GM12878 (cell line): ENCODE measurements at regions not wholly inside any gene's neighbourhood (a gene's known extent, or its start where the extent isn't known, plus 50 kb on each side); places are given as distances from the start of the nearest gene placed in this dataset.

ENCODE experiments used
- ATAC-seq: fragments of 200-7000 bp; cut with Tn5 transposase; 3 replicates; pipeline ENCODE4 v1.9.1; 2020; ENCODE audit warnings: mild to moderate bottlenecking, moderate library complexity
- BruUV-seq: library from RNA; stranded (reverse); fragments of 400-500 nt; replicated peaks from 2 replicates; lab custom pipeline; 2021; lab: Mats Ljungman, UMichigan
- CTCF ChIA-PET: fragments of 300-600 bp; sonication (Branson Sonifier 250); formaldehyde crosslinking; extraction: SDS; loops from one replicate; lab custom pipeline; 2021; ENCODE audit warnings: inconsistent platforms; lab: Yijun Ruan, JAX
- POLR2A ChIA-PET: fragments of 350-600 bp; formaldehyde crosslinking; extraction: SDS; loops from one replicate; lab custom pipeline; 2021; ENCODE audit warnings: inconsistent platforms; lab: Charles Lee
- RAD21 ChIA-PET: fragments of 300-600 bp; sonication (Branson Sonifier 250); formaldehyde crosslinking; loops from one replicate; lab custom pipeline; 2023; ENCODE audit warnings: antibody characterized with exemption; ENCODE audit not compliant: unreplicated experiment; lab: Charles Lee
- SMC1A ChIA-PET: fragments of 300-600 bp; sonication (Branson Sonifier 250); formaldehyde crosslinking; loops from one replicate; lab custom pipeline; 2023; ENCODE audit not compliant: unreplicated experiment, uncharacterized antibody; lab: Charles Lee
- DNase-seq: peaks from one replicate; pipeline ENCODE4 v3.0.0-alpha.2; 2011; ENCODE audit warnings: low read depth, low spot score
- FAIRE-seq: peaks from 3 replicates; lab custom pipeline; 2011; peaks lifted over from hg19 to GRCh38; lab: Jason Lieb, UNC
- H2AFZ ChIP-seq: 2 replicates; pipeline ENCODE4 v1.6.0; 2011; ENCODE audit warnings: low read depth, low read length, control low read depth; ENCODE audit not compliant: control insufficient read depth
- H3K27ac ChIP-seq: 2 replicates; pipeline ENCODE4 v1.5.1; 2011; ENCODE audit warnings: control low read depth; ENCODE audit not compliant: control insufficient read depth, insufficient read depth
- H3K27me3 ChIP-seq, 2 experiments: replicated peaks in 1 of 2; 2 replicates each; pipeline versions ENCODE4 v1.6.0 to v1.6.1; 2011; ENCODE audit warnings: low read length in 1 of 2; ENCODE audit not compliant: control insufficient read depth in 2 of 2, insufficient read depth in 2 of 2
- H3K36me3 ChIP-seq, 2 experiments: 2 replicates each; pipeline ENCODE4 v1.5.1; 2011; ENCODE audit warnings: low read length in 1 of 2; ENCODE audit not compliant: control insufficient read depth in 2 of 2, insufficient read depth in 2 of 2
- H3K4me1 ChIP-seq: 2 replicates; pipeline ENCODE4 v1.6.1; 2011; ENCODE audit warnings: mild to moderate bottlenecking, low read length, moderate library complexity, mixed read lengths; ENCODE audit not compliant: control insufficient read depth, insufficient read depth
- H3K4me2 ChIP-seq: 2 replicates; pipeline ENCODE4 v1.6.0; 2011; ENCODE audit warnings: control low read depth; ENCODE audit not compliant: control insufficient read depth, insufficient read depth
- H3K4me3 ChIP-seq: fragments of 200-600 bp; sonication (generic); 2 replicates; pipeline ENCODE4 v1.5.1; 2016
- H3K79me2 ChIP-seq: 2 replicates; pipeline ENCODE4 v1.6.0; 2011; ENCODE audit warnings: low read length; ENCODE audit not compliant: control insufficient read depth, insufficient read depth
- H3K9ac ChIP-seq: 2 replicates; pipeline ENCODE4 v1.8.0; 2011; ENCODE audit warnings: low read length, control low read depth, mixed read lengths; ENCODE audit not compliant: control insufficient read depth, insufficient read depth
- H3K9me3 ChIP-seq: replicated peaks from 3 replicates; pipeline ENCODE4 v1.5.1; 2011; ENCODE audit warnings: mild to moderate bottlenecking, low read length; ENCODE audit not compliant: control insufficient read depth, insufficient read depth
- H4K20me1 ChIP-seq: 2 replicates; pipeline ENCODE4 v1.6.0; 2011; ENCODE audit not compliant: control insufficient read depth, insufficient read depth
- ATF2 ChIP-seq: IDR thresholded peaks from 2 replicates; pipeline ENCODE4 v1.6.1; 2012; ENCODE audit warnings: low read length, inconsistent platforms
- BCL11A ChIP-seq: IDR thresholded peaks from 2 replicates; pipeline ENCODE4 v1.6.1; 2011; ENCODE audit warnings: low read depth, low read length
- DPF2 ChIP-seq: fragments of 450-650 bp; IDR thresholded peaks from 2 replicates; pipeline ENCODE4 v1.6.1; 2017; ENCODE audit warnings: mild to moderate bottlenecking
- E2F4 ChIP-seq: IDR thresholded peaks from 2 replicates; pipeline ENCODE4 v1.6.1; 2012; ENCODE audit warnings: low read depth, low read length, improper control_type of control experiment
- ELK1 ChIP-seq: IDR thresholded peaks from 2 replicates; pipeline ENCODE4 v1.6.1; 2012; ENCODE audit warnings: low read depth, low read length, improper control_type of control experiment
- HDAC6 ChIP-seq: fragments of 200-600 bp; sonication (generic); IDR thresholded peaks from one replicate; pipeline ENCODE4 v1.8.0; 2017; ENCODE audit warnings: antibody characterized with exemption; ENCODE audit not compliant: unreplicated experiment
- HDGF ChIP-seq: fragments of 450-650 bp; IDR thresholded peaks from 2 replicates; pipeline ENCODE4 v1.6.1; 2016; ENCODE audit warnings: antibody characterized with exemption
- HSF1 ChIP-seq: fragments of 150-350 bp; IDR thresholded peaks from 2 replicates; pipeline ENCODE4 v1.6.1; 2014; ENCODE audit warnings: mild to moderate bottlenecking, low read depth, low read length
- KAT2A ChIP-seq: conservative IDR thresholded peaks from 2 replicates; pipeline ENCODE4 v1.6.1; 2011; ENCODE audit warnings: low read depth, low read length; ENCODE audit not compliant: control insufficient read depth
- KDM1A ChIP-seq: fragments of 200-600 bp; sonication (generic); IDR thresholded peaks from 2 replicates; pipeline ENCODE4 v1.6.1; 2016; ENCODE audit warnings: borderline replicate concordance
- NRF1 ChIP-seq: conservative IDR thresholded peaks from 2 replicates; pipeline ENCODE4 v1.6.1; 2011; ENCODE audit warnings: mild to moderate bottlenecking, low read depth, low read length, improper control_type of control experiment
- PML ChIP-seq: IDR thresholded peaks from 2 replicates; pipeline ENCODE4 v1.6.1; 2012; ENCODE audit warnings: low read length, inconsistent platforms
- RB1 ChIP-seq: fragments of 450-650 bp; formaldehyde crosslinking; IDR thresholded peaks from 2 replicates; pipeline ENCODE4 v1.6.1; 2017; ENCODE audit warnings: mild to moderate bottlenecking, borderline replicate concordance
- SP1 ChIP-seq: IDR thresholded peaks from one replicate; pipeline ENCODE4 v1.6.1; 2011; ENCODE audit warnings: low read depth, low read length
- SRF ChIP-seq, 2 experiments: IDR thresholded peaks; 2 replicates each; pipeline ENCODE4 v1.6.1; 2011; ENCODE audit warnings: low read depth in 2 of 2, low read length in 2 of 2, mild to moderate bottlenecking in 1 of 2, moderate library complexity in 1 of 2
- ZNF24 ChIP-seq: fragments of 450-650 bp; IDR thresholded peaks from 2 replicates; pipeline ENCODE4 v1.6.1; 2017; ENCODE audit warnings: antibody characterized with exemption, mild to moderate bottlenecking
- ZSCAN29 ChIP-seq: fragments of 450-650 bp; IDR thresholded peaks from 2 replicates; pipeline ENCODE4 v1.6.1; 2017; ENCODE audit warnings: mild to moderate bottlenecking, moderate library complexity
- WGBS: methylation state at CpG from one replicate; pipeline ENCODE4 v1.1.6; 2016; ENCODE audit warnings: low lambda C conversion rate; ENCODE audit not compliant: insufficient replicate concordance, insufficient coverage; ENCODE audit errors: missing lambda C conversion rate; 5-methylcytosine and 5-hydroxymethylcytosine counted together
- in situ Hi-C: fragments of 300-500 bp; cut with MboI; formaldehyde crosslinking; loops from 9 replicates; pipeline ENCODE4 v1.14.3; 2018; ENCODE audit warnings: mixed read lengths
- intact Hi-C: fragments of 100-400 bp; cut with micrococcal nuclease; formaldehyde crosslinking; loops from one replicate; pipeline ENCODE4 v1.14.2; 2022; ENCODE audit not compliant: unreplicated experiment

- H3K4me2 ChIP-seq = no peak overlapping the region
- peaks cover 0 to 2% of the 10 kb centered on the region in 2 experiments; a peak in 2 of 4 replicates for H3K27me3 ChIP-seq
- H3K4me1 ChIP-seq = no peaks in the 10 kb centered on the region
- no peak for ATAC-seq
- CTCF ChIA-PET = no interaction called here
- H4K20me1 ChIP-seq = no peaks in the 10 kb centered on the region
- no TSS peak for BruUV-seq
- RAD21 ChIA-PET = no interaction called here
- H3K27ac ChIP-seq = no peak overlapping the region
- in situ Hi-C loops (no loop called here), intact Hi-C loops (no loop called here)
- no peak overlapping the region for H3K9ac ChIP-seq
- FAIRE-seq = no peak
- DNase-seq = no peak
- no peak overlapping the region for H2AFZ ChIP-seq
- no peak overlapping the region for H3K4me3 ChIP-seq
- no peaks in the 10 kb centered on the region for H3K79me2 ChIP-seq
- no peaks in the 10 kb centered on the region for H3K9me3 ChIP-seq
- WGBS = 58% methylated on average over 3 of the region's 3 CpGs
- TF ChIP-seq PML (no peak), NRF1 (no peak), ATF2 (no peak), HDAC6 (no peak), RB1 (no peak), SP1 (no peak), KAT2A (no peak), SRF (IDR thresholded peaks at IDR 0.05; ENCODE audit: low read depth in 2 of 2, low read length in 2 of 2) (no peak), ZNF24 (no peak), KDM1A (no peak), E2F4 (no peak), ZSCAN29 (no peak), BCL11A (no peak), HDGF (no peak), DPF2 (no peak), ELK1 (no peak), HSF1 (no peak)
- POLR2A ChIA-PET = no interaction called here
- SMC1A ChIA-PET = no interaction called here
- H3K36me3 ChIP-seq = no peaks in the 10 kb centered on the region
Measured at GRCh38 chr20:40274912-40275533, 414.0 kb downstream of the MAFB start.
